Thoracic aorta (tissue), 2 donors: ENCODE measurements at regions not wholly inside any gene's neighbourhood (a gene's known extent, or its start where the extent isn't known, plus 50 kb on each side); places are given as distances from the start of the nearest gene placed in this dataset.

Experiments used
- ATAC-seq: fragments of 150-250 bp; one replicate; pipeline ENCODE4 v1.8.0; 2017; ENCODE audit warnings: low read depth; ENCODE audit not compliant: insufficient number of reproducible peaks, low FRiP score
- DNase-seq: peaks from one replicate; pipeline ENCODE4 v3.0.0-alpha.2; 2020; ENCODE audit warnings: low spot score
- H3K27ac ChIP-seq, 2 donors: fragments of 200-600 bp; sonication (generic); 1 replicate in 1 of 2; 2 replicates in 1 of 2; pipeline ENCODE4 v1.5.1; 2016; ENCODE audit warnings: mild to moderate bottlenecking in 2 of 2, moderate library complexity in 2 of 2
- H3K27me3 ChIP-seq: fragments of 200-600 bp; sonication (generic); replicated peaks from 2 replicates; pipeline ENCODE4 v1.6.0; 2016; ENCODE audit warnings: mild to moderate bottlenecking; ENCODE audit not compliant: insufficient read depth
- H3K36me3 ChIP-seq: fragments of 200-600 bp; sonication (generic); one replicate; pipeline ENCODE4 v1.5.1; 2016
- H3K4me1 ChIP-seq, 2 donors: fragments of 200-600 bp; sonication (generic); 1 replicate in 1 of 2; 2 replicates in 1 of 2; pipeline versions ENCODE4 v1.5.1 to v1.6.0; 2016; ENCODE audit warnings: low read depth in 2 of 2, mild to moderate bottlenecking in 1 of 2; ENCODE audit not compliant: control insufficient read depth in 1 of 2
- H3K4me3 ChIP-seq: fragments of 200-600 bp; sonication (generic); 2 replicates; pipeline ENCODE4 v1.5.1; 2016; ENCODE audit warnings: mild to moderate bottlenecking
- H3K9me3 ChIP-seq: fragments of 200-600 bp; sonication (generic); 2 replicates; pipeline ENCODE4 v1.5.1; 2016
- CTCF ChIP-seq: fragments of 200-600 bp; sonication (generic); IDR thresholded peaks from one replicate; pipeline ENCODE4 v1.5.1; 2019; ENCODE audit warnings: antibody characterized with exemption

- no peaks in the 10 kb centered on the region for H3K27me3 ChIP-seq
- no peak overlapping the region for H3K27ac ChIP-seq
Measured at GRCh38 chr10:36220151-36220550, 578.1 kb upstream of the FZD8 start.

GRCh38 chr10:36211856-36212255 is 569.8 kb upstream of the FZD8 start:
- ATAC-seq: no peak
- H3K36me3 ChIP-seq: no peaks in the 10 kb centered on the region
- H3K4me3 ChIP-seq: no peak overlapping the region
- H3K4me1 ChIP-seq: no peaks in the 10 kb centered on the region
- H3K27ac ChIP-seq: no peak overlapping the region
- H3K27me3 ChIP-seq: no peaks in the 10 kb centered on the region
- DNase-seq: no peak
- TF ChIP-seq CTCF: no peak
- H3K9me3 ChIP-seq: no peaks in the 10 kb centered on the region

More at GRCh38 chr10:36220151-36220550, 578.1 kb upstream of the FZD8 start:
- TF ChIP-seq CTCF: no peak
- ATAC-seq (no peak), DNase-seq (no peak)
- Histone ChIP-seq H3K4me3 (no peak overlapping the region), H3K4me1 (peaks cover 0 to 7% of the 10 kb centered on the region in 2 donors), H3K36me3 (no peaks in the 10 kb centered on the region), H3K9me3 (no peaks in the 10 kb centered on the region)

- H3K4me3 ChIP-seq: no peak overlapping the region
- DNase-seq: no peak
- H3K27me3 ChIP-seq: no peaks in the 10 kb centered on the region
- no peaks in the 10 kb centered on the region for H3K36me3 ChIP-seq
- H3K27ac ChIP-seq: no peak overlapping the region
- no peak for TF ChIP-seq CTCF
- no peaks in the 10 kb centered on the region for H3K9me3 ChIP-seq
- ATAC-seq: no peak
- H3K4me1 ChIP-seq: no peaks in the 10 kb centered on the region
Measured at GRCh38 chr10:36209480-36209879, 567.4 kb upstream of the FZD8 start.

GRCh38 chr10:36202881-36203280 is 560.8 kb upstream of the FZD8 start:
- H3K36me3 ChIP-seq: no peaks in the 10 kb centered on the region
- TF ChIP-seq CTCF: no peak
- no peak overlapping the region for H3K27ac ChIP-seq
- H3K9me3 ChIP-seq: no peaks in the 10 kb centered on the region
- H3K4me1 ChIP-seq: no peaks in the 10 kb centered on the region
- no peak for ATAC-seq
- no peaks in the 10 kb centered on the region for H3K27me3 ChIP-seq
- H3K4me3 ChIP-seq: no peak overlapping the region
- DNase-seq: no peak

- Histone ChIP-seq H3K9me3 (no peaks in the 10 kb centered on the region), H3K4me3 (no peak overlapping the region), H3K27me3 (no peaks in the 10 kb centered on the region), H3K4me1 (no peaks in the 10 kb centered on the region), H3K36me3 (no peaks in the 10 kb centered on the region), H3K27ac (no peak overlapping the region)
- no peak for DNase-seq
- no peak for TF ChIP-seq CTCF
- no peak for ATAC-seq
Measured at GRCh38 chr10:36200577-36200976, 558.5 kb upstream of the FZD8 start.
